ENCODE measurements at regions not wholly inside any gene's neighbourhood (a gene's known extent, or its start where the extent isn't known, plus 50 kb on each side); places are given as distances from the start of the nearest gene placed in this dataset.

DNA sequence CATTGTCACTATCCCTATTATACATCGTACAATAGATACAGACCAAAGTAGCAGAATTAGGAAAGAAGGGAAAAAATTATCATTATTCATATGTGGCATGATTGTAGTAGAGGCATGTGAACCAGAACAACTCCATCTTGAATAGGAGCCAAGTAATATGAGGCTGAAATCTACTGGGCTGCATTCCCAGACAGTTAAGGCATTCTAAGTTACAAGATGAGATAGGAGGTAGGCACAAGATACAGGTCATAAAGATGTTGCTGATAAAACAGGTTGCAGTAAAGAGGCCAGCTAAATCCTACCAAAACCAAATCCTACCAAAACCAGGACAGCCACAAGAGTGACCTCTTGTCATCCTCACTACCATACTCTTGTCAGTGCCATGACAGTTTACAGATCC, 1035.4 kb upstream of the SEMA6D start:
- no peaks in the 10 kb centered on the region for H3K27me3 Mint-ChIP-seq
- H3K4me3 Mint-ChIP-seq, result no peak overlapping the region
- no peaks in the 10 kb centered on the region for H3K9me3 Mint-ChIP-seq (ENCODE audit: low read depth)
- no peaks in the 10 kb centered on the region for H3K36me3 Mint-ChIP-seq
- no peak overlapping the region for H3K27ac Mint-ChIP-seq
- H3K4me1 Mint-ChIP-seq (ENCODE audit: low read depth), result no peaks in the 10 kb centered on the region

GRCh38 chr15:46682969-46683791, 1034.1 kb upstream of the SEMA6D start:
- no peaks in the 10 kb centered on the region for H3K36me3 Mint-ChIP-seq
- no peak overlapping the region for H3K27ac Mint-ChIP-seq
- no peaks in the 10 kb centered on the region for H3K27me3 Mint-ChIP-seq
- peaks cover under 1% of the 10 kb centered on the region for H3K9me3 Mint-ChIP-seq (ENCODE audit: low read depth)
- H3K4me1 Mint-ChIP-seq (ENCODE audit: low read depth), result no peaks in the 10 kb centered on the region
- no peak overlapping the region for H3K4me3 Mint-ChIP-seq

GRCh38 chr15:46685096-46685495, 1032.2 kb upstream of the SEMA6D start:
- H3K36me3 Mint-ChIP-seq, result no peaks in the 10 kb centered on the region
- H3K9me3 Mint-ChIP-seq (ENCODE audit: low read depth), result peaks cover 3% of the 10 kb centered on the region
- no peaks in the 10 kb centered on the region for H3K27me3 Mint-ChIP-seq
- H3K4me3 Mint-ChIP-seq, result no peak overlapping the region
- no peaks in the 10 kb centered on the region for H3K4me1 Mint-ChIP-seq (ENCODE audit: low read depth)
- no peak overlapping the region for H3K27ac Mint-ChIP-seq

DNA sequence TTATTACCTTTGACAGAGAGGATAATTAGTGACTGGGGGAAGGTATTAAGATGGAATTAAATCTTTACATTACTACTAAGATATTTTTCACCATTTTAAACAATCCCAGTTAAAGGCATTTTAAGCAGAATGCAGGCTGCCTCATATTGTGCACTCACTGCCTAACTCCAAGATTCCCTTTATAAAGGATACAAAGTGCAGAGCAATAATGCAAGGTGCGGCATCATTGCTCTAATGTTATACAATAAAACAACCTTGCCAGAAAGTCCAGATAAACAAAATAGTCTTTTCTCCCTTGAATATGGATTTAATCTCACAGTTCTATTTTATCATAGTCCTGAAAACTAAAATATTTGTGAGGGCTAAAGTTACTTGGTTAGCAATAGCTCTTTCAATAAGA, 1031.6 kb upstream of the SEMA6D start:
- Mint-ChIP-seq H3K27me3 (no peaks in the 10 kb centered on the region), H3K4me1 (ENCODE audit: low read depth) (no peaks in the 10 kb centered on the region), H3K9me3 (ENCODE audit: low read depth) (peaks cover 3% of the 10 kb centered on the region), H3K36me3 (no peaks in the 10 kb centered on the region), H3K4me3 (no peak overlapping the region), H3K27ac (no peak overlapping the region)

GRCh38 chr15:46696281-46696680, 1021.0 kb upstream of the SEMA6D start:
- H3K36me3 Mint-ChIP-seq, result no peaks in the 10 kb centered on the region
- no peak overlapping the region for H3K4me3 Mint-ChIP-seq
- no peak overlapping the region for H3K27ac Mint-ChIP-seq
- no peaks in the 10 kb centered on the region for H3K4me1 Mint-ChIP-seq (ENCODE audit: low read depth)
- no peaks in the 10 kb centered on the region for H3K9me3 Mint-ChIP-seq (ENCODE audit: low read depth)
- no peaks in the 10 kb centered on the region for H3K27me3 Mint-ChIP-seq

DNA sequence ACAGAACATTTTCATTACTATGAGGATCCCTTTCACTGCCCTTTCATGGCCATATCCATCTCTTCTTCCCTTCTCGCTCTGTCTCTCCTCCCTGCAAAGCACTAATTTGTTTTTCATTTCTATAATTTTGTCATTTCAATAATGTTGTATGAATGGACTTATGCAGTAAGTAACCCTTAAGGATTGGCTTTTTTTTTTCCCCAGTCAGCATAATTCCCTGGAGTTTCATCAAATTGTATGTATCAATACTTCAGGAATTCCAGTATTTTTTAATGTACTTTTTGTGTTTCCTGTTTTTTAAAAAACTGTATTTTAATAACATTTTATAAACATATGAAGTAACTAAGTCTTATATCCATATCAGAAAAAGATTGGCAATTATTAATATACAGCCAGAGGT, 1016.0 kb upstream of the SEMA6D start:
- Mint-ChIP-seq H3K9me3 (ENCODE audit: low read depth) (peaks cover 7% of the 10 kb centered on the region), H3K4me3 (no peak overlapping the region), H3K27ac (no peak overlapping the region), H3K4me1 (ENCODE audit: low read depth) (no peaks in the 10 kb centered on the region), H3K36me3 (no peaks in the 10 kb centered on the region), H3K27me3 (no peaks in the 10 kb centered on the region)

DNA sequence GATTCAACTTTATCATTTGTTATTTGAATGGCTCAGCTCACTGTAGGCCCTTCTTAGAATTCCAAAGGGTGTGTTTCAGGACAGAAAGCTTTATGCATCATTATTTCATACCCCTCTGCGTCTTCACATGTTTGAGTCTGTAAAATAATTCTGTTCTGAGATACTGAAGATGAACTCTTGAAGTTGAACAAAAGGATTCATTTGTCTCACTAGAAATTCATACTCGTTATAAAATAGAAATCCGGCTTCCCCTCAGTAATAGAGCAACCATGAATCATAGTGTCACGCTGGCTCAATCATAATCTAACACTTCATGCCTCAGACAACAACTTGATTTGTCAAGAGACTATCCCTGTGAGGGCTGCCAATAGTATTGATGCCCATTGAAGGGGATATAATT, 1015.4 kb upstream of the SEMA6D start:
- Mint-ChIP-seq H3K27ac (no peak overlapping the region), H3K4me1 (ENCODE audit: low read depth) (no peaks in the 10 kb centered on the region), H3K36me3 (no peaks in the 10 kb centered on the region), H3K4me3 (no peak overlapping the region), H3K9me3 (ENCODE audit: low read depth) (peaks cover 7% of the 10 kb centered on the region), H3K27me3 (no peaks in the 10 kb centered on the region)

DNA sequence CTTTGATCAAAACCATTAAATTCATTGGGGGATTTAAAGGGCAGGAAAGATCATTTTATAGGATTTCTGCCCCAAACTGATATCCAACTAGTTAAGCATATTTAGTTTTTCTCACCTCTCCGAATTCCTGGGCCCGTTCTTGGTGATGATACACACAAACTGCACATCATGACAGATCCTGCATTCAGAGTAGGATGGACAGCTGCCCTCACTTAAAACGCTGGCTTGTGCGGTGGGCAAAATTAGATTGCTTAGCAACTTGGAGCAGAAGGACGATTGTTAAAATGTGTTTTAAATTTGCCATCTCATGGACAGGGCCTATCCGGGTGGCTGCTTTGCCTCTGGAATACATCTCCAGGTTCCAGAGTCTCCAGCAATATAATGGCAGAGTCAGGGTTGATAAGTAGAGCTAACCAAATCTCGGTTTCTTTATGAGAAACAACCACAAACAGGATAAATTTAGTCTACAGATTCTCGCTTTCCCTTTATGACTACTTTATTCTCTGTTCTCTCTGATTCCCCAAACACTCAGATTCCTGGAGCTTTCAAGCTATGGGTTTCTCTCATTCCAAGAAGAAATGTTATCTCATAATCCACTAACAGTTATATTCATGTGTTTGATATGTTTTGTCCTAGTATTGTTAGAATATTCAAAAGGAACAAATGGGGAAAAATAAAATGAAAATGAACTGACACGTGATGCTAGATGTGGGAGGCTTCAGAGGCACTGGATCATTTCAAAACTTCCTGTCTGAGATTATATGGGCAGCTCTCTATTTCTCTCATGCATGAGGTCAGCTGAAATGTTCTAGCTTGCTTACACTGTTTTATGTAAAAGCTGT, 1014.1 kb upstream of the SEMA6D start:
- H3K27me3 Mint-ChIP-seq, result no peaks in the 10 kb centered on the region
- H3K9me3 Mint-ChIP-seq (ENCODE audit: low read depth), result peaks cover 15% of the 10 kb centered on the region
- H3K36me3 Mint-ChIP-seq, result no peaks in the 10 kb centered on the region
- H3K4me1 Mint-ChIP-seq (ENCODE audit: low read depth), result no peaks in the 10 kb centered on the region
- no peak overlapping the region for H3K4me3 Mint-ChIP-seq
- no peak overlapping the region for H3K27ac Mint-ChIP-seq

DNA sequence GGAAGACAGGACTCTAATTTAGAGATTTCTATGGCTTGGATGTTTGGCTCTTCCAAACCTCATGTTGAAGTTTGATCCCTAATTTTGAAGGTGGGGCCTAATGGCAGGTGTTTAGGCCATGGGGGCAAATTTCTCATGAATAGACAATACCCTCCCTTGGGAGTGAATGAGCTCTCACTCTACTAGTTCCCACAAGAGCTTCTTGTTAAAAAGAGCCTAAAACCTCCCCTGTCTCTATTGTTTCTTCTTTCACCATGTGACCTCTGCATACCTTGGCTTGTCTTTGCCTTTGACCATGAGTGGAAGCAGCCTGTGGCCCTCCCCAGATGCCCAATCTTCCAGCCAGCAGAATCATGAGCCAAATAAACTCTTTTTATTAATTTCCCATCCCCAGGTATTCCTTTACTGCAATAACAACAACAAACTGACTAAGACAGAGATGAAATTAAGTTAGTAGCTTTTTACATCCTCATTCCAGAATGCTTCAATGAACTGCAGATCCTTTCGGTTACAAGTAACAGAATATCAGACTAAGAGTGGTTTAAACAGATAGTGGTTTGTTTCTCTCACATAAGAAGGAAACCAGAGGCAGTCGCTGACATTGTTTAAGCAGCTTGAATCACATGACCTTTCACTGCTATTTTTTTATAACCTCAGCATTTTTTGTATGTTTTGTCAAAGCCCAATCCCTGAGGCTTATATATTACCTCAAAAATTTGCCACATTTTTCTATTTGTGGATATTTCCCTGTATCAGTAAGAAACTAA, 1013.3 kb upstream of the SEMA6D start:
- Mint-ChIP-seq H3K4me1 (ENCODE audit: low read depth) (no peaks in the 10 kb centered on the region), H3K27ac (no peak overlapping the region), H3K36me3 (no peaks in the 10 kb centered on the region), H3K4me3 (no peak overlapping the region), H3K27me3 (no peaks in the 10 kb centered on the region), H3K9me3 (ENCODE audit: low read depth) (peaks cover 21% of the 10 kb centered on the region)

GRCh38 chr15:46707452-46707851, 1009.9 kb upstream of the SEMA6D start:
- Mint-ChIP-seq H3K9me3 (ENCODE audit: low read depth) (peaks cover 21% of the 10 kb centered on the region), H3K27me3 (no peaks in the 10 kb centered on the region), H3K4me1 (ENCODE audit: low read depth) (no peaks in the 10 kb centered on the region), H3K36me3 (no peaks in the 10 kb centered on the region), H3K4me3 (no peak overlapping the region), H3K27ac (no peak overlapping the region)

- Mint-ChIP-seq H3K9me3 (ENCODE audit: low read depth) (peaks cover 21% of the 10 kb centered on the region), H3K27me3 (no peaks in the 10 kb centered on the region), H3K27ac (no peak overlapping the region), H3K36me3 (no peaks in the 10 kb centered on the region), H3K4me3 (no peak overlapping the region), H3K4me1 (ENCODE audit: low read depth) (no peaks in the 10 kb centered on the region)
Measured at GRCh38 chr15:46708226-46708625, 1009.1 kb upstream of the SEMA6D start.

- no peaks in the 10 kb centered on the region for H3K27me3 Mint-ChIP-seq
Measured at GRCh38 chr15:46709460-46710083, 1007.7 kb upstream of the SEMA6D start.

DNA sequence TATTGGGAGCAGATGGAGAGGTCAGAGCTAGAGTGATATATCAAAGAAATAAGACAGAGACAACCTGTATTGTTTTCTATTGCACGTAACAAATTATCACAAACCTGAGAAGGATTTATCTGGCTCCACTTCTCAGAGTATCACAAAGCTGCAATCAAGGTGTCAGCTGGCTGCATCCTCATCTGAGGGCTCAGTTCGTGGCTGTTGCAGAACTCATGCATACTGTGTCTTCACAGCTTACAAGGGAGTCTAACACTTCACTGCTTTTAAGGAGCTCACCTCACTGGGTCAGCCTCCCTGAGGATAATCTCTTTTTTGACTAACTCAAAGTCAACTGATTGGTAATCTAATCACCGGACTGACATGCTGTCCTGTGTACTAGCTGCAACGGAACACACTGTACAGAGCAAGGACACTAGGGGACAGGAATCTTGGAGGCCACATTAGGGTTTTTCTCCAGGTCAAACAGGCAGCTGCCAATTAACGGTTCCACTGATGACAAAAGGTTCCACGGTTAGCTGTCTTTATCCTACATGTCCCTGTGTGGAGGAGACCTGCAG, 1006.8 kb upstream of the SEMA6D start:
- H3K9me3 Mint-ChIP-seq (ENCODE audit: low read depth), result peaks cover 20% of the 10 kb centered on the region
- no peak overlapping the region for H3K4me3 Mint-ChIP-seq
- no peaks in the 10 kb centered on the region for H3K4me1 Mint-ChIP-seq (ENCODE audit: low read depth)
- H3K27me3 Mint-ChIP-seq, result no peaks in the 10 kb centered on the region
- H3K36me3 Mint-ChIP-seq, result no peaks in the 10 kb centered on the region
- H3K27ac Mint-ChIP-seq, result no peak overlapping the region

More at GRCh38 chr15:46709460-46710083, 1007.7 kb upstream of the SEMA6D start:
- Mint-ChIP-seq H3K27ac (no peak overlapping the region), H3K4me3 (no peak overlapping the region), H3K9me3 (ENCODE audit: low read depth) (peaks cover 24% of the 10 kb centered on the region), H3K4me1 (ENCODE audit: low read depth) (no peaks in the 10 kb centered on the region), H3K36me3 (no peaks in the 10 kb centered on the region)

DNA sequence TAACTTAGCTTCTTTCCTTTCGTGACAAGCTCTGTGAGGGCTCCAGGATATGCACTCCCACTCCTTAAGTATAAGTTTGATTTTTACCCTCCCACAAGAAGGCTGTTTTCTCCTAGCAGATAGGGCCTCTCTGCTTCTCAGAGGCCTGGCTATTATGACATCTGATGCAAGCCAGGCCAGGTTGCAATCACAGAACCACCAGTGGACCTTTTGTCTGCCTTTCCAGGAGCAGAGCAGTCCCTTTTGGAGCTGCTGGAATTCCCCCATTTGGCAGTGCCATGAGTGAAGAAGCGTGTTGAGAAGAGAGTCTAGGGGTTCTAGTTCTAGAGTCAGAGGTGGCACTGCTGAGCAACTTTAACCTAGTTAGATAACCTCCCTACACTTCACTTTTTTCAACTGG, 1004.3 kb upstream of the SEMA6D start:
- H3K36me3 Mint-ChIP-seq, result no peaks in the 10 kb centered on the region
- no peak overlapping the region for H3K27ac Mint-ChIP-seq
- H3K27me3 Mint-ChIP-seq, result no peaks in the 10 kb centered on the region
- no peak overlapping the region for H3K4me3 Mint-ChIP-seq
- H3K4me1 Mint-ChIP-seq (ENCODE audit: low read depth), result no peaks in the 10 kb centered on the region
- H3K9me3 Mint-ChIP-seq (ENCODE audit: low read depth), result peaks cover 11% of the 10 kb centered on the region

Data from activated naive CD8-positive, alpha-beta T cell (primary cell).